GM18909 (cell line): ENCODE measurements at regions not wholly inside any gene's neighbourhood (a gene's known extent, or its start where the extent isn't known, plus 50 kb on each side); places are given as distances from the start of the nearest gene placed in this dataset.

Experiments used
- ATAC-seq: cut with Tn5 transposase; IDR thresholded peaks from one replicate; pipeline ENCODE4 v1.9.1; 2021; ENCODE audit warnings: mild to moderate bottlenecking; ENCODE audit not compliant: unreplicated experiment, poor library complexity

GRCh38 chr18:10009321-10010144 lies 95.7 kb downstream of the VAPA start:
- no peak for ATAC-seq

DNA sequence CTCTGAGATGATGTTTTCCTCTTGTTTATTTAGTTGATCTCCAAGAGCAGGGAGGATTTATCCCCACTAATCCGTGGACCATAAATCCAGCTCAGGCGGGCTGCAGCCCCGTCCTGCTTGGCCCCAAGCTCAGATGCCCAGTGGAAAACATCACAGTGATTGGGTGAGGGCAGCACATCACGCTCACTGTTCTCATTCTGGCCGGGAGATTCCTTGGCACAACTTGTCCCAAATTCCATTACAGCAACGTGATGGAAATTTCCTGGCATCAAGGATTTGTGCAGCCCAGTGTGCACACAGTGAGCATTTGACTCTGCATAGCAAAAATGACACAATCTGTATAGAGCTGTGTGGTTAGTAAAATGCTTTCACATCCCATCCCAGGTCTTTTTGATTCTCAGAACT lies 96.8 kb downstream of the VAPA start:
- no peak for ATAC-seq

DNA sequence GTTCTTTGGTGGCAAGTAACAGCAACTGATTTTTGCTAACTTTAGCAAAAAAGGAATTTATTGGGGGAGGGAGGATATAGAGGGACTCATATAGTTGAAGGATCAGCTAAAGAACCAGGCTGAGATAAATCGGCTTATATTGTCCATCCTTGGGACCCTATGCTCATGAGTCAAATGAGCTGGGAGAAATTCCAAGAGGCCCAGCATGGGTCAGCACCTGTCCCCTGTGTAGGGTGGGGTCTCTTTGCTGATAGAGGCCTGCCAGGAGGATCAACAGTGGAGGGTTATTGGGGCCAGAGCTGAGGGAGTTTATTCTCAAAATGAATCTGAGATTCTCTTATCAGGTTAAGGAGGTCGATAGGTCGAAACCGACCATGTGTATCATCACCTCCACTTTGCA lies 97.2 kb downstream of the VAPA start:
- ATAC-seq: no peak

GRCh38 chr18:10011751-10012150 lies 97.9 kb downstream of the VAPA start:
- ATAC-seq: no peak

DNA sequence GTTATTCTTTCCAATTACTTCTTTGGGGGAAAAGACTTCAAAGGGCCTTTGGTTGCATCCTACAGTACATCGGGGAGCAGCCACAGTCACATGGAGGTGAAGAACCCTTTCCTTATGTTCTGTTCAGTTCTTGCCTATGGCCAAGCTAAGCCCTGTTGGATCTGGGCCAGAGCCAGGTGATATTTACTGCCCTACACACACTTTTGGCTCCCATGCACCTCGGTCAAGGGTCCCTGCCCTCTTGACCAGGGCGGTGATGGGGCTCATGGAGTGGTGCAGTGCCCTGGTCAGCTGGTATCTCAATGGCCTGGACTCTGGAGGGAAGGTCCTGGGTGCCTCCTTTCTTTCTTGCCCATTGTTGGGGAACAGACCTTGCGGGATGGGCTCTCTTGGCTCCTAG lies 98.7 kb downstream of the VAPA start:
- no peak for ATAC-seq

GRCh38 chr18:10013621-10014543 lies 100.1 kb downstream of the VAPA start:
- no peak for ATAC-seq

DNA sequence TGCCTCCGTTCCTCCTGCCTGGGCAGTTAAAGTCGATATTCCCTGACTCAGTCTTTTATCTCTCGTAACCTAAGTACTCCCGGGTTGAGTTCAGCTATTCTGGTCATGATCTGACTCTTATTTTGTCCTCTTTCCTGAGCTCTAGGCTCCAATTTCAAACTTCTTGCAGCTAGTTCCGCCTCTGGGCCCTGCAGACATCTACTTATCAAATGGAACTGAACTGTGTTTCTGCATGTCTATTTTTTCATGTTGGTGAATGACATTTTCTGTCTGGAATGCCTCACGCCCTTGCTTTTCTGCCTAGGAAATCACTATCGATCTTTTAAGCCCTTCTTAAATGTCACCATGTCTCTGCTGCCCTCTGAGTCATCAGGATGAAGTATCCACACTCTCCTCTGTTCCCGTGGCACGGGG lies 101.5 kb downstream of the VAPA start:
- no peak for ATAC-seq

- no peak for ATAC-seq
These were observed 102.4 kb downstream of the VAPA start for GRCh38 chr18:10015941-10016819.

DNA sequence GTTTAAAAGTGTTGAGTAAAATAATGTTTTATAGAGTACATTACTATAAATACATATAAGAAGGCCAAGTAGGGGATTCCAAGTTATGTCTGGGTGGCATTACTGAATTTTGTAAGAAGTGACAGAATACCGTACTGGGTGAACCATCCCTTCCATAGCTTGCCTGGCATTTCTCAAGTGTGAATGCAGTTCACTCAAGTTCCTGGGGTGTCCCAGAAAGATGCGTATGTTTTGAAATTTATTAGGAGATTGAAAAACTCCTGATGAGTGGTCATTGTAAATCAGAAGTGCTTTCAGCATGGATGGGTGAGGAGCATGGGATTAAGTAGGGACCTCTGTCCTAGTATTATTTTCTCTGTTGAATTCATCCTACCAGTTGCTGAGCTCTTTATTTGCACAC lies 103.2 kb downstream of the VAPA start:
- no peak for ATAC-seq

DNA sequence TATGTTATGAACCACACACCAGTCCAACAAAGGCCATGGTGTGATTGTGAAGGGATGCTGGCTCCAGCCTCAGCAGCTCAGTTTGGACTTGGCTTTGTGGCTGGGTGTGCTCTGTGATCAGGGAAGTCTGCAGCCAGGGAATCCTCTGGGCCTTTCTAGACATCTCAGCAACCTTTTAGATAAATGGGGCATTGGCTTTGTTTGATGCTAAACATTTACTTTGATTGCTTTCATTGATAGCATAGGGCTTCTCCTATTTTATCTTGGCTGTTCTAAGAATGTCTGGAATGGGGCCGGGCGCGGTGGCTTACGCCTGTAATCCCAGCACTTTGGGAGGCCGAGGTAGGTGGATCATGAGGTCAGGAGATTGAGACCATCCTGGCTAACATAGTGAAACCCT lies 104.5 kb downstream of the VAPA start:
- no peak for ATAC-seq

- ATAC-seq: no peak
These were observed 106.4 kb downstream of the VAPA start for GRCh38 chr18:10020171-10020570.

GRCh38 chr18:10022365-10022764 lies 108.5 kb downstream of the VAPA start:
- no peak for ATAC-seq

GRCh38 chr18:10023853-10024570 lies 110.2 kb downstream of the VAPA start:
- ATAC-seq: no peak

GRCh38 chr18:10025711-10026670 lies 112.2 kb downstream of the VAPA start:
- ATAC-seq: no peak

DNA sequence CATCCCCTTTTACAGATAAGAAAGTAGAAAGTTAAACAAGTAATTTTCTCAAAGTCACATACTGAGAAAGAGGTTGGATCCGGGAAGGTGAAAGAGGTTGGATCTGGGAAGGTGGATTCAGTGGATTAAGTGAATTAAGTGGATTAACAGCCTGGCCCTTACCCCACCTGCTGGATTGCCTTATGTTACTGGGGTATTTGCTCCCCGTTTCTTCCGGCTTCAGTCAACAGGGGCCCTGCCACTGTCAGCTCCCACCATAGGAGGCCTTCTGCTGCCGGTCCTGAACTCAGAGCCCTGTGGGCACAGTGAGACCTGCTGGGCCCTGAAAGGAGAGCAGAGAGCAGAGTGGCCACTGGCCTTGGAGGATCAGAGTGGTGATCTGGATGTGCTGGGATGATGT lies 113.2 kb downstream of the VAPA start:
- ATAC-seq: no peak

DNA sequence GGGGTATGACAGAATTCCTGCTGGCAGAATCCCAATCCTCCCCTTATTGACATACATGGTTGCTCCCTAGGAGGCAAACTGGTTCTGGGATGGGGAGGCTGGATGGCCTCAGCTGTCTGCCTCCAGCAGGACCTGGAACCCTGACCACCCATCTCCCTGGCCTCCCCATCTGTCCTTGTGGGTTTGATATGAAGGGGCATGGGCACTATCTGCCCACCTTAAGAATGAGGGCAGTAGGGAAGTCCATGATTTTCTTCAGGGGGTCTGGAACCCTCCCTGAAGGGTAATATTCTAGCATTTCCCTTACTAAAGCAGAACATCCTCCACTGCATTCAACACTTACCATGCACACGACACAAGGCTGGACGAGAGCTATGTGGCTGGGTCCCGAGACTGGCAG lies 113.6 kb downstream of the VAPA start:
- ATAC-seq: no peak

DNA sequence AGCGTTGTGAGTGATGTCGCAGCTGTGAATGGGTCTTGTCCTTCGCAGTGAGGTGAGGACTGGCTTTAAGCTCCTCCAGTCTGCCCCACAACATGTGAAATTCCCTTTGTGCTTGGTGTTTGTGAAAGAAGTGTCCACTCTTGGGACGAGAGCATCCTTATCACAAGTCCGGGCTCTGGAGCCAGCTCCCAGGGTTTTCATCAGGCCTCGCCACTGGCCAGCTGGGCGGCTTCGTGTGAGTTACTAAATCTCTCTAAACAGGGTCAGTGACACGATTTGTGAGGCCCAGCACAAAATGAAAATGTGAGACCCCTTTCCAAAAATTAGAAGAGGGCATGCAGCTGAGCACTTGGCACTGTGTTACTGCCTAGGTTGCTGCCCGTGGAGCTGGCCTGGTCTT lies 115.9 kb downstream of the VAPA start:
- ATAC-seq: no peak

GRCh38 chr18:10030816-10031541 lies 117.2 kb downstream of the VAPA start:
- ATAC-seq: no peak
